ENCODE measurements at regions not wholly inside any gene's neighbourhood (a gene's known extent, or its start where the extent isn't known, plus 50 kb on each side); places are given as distances from the start of the nearest gene placed in this dataset.

GRCh38 chr17:51512220-51512907 is 252.0 kb downstream of the UTP18 start:
- TF ChIP-seq CTCF (optimal IDR thresholded peaks at IDR 0.05 in 1 of 3, IDR thresholded peaks at IDR 0.05 in 1 of 3, conservative IDR thresholded peaks at IDR 0.05 in 1 of 3; ENCODE audit: extremely low read depth in 1 of 3, insufficient read depth in 2 of 3, low read length in 3 of 3) = no peak
- no peak for TF ChIP-seq EZH2 (IDR thresholded peaks at IDR 0.05; ENCODE audit: low read length)
